Suprapubic skin (tissue), 4 donors: ENCODE measurements at regions not wholly inside any gene's neighbourhood (a gene's known extent, or its start where the extent isn't known, plus 50 kb on each side); places are given as distances from the start of the nearest gene placed in this dataset.

Source experiments
- CTCF ChIP-seq, 2 donors: fragments of 200-600 bp in 1 of 2; fragments of 450-650 bp in 1 of 2; sonication (generic) in 1 of 2; IDR thresholded peaks; one replicate each; pipeline ENCODE4 v1.5.1; 2016 to 2019; ENCODE audit warnings: antibody characterized with exemption in 2 of 2, mild to moderate bottlenecking in 1 of 2, moderate library complexity in 1 of 2
- POLR2A ChIP-seq, 2 donors: fragments of 450-650 bp; IDR thresholded peaks; one replicate each; pipeline ENCODE4 v1.6.1; 2017; ENCODE audit warnings: antibody characterized with exemption in 2 of 2, mild to moderate bottlenecking in 2 of 2, moderate library complexity in 2 of 2
- POLR2AphosphoS5 ChIP-seq, 3 donors: sonication (generic); formaldehyde crosslinking; IDR thresholded peaks; one replicate each; pipeline ENCODE4 v1.6.1; 2017; ENCODE audit warnings: antibody characterized with exemption in 3 of 3

DNA sequence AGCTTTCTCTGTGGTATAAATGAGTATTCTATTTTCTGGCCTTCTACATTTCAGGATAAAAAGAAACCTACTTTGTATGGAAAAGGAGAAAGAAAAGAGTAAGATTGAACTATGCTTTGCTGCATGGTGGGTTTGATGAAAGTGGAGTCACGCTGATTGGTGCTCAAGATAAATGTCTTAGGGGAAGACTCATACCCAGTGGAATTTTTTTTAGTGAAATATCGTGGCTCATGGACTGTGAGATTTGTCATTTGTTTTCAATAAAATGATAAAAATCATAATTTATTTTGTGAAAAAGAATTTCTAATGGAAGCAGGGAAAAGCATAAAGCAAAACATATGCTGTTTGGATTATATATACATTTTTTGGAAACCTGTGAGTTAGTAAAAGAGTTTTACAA, 292.5 kb downstream of the ZPLD1 start:
- TF ChIP-seq CTCF (IDR thresholded peaks at IDR 0.05), result no peak
- no peak for TF ChIP-seq POLR2AphosphoS5 (IDR thresholded peaks at IDR 0.05)
- no peak for TF ChIP-seq POLR2A (IDR thresholded peaks at IDR 0.05)
